GM12878 (cell line): ENCODE measurements at regions not wholly inside any gene's neighbourhood (a gene's known extent, or its start where the extent isn't known, plus 50 kb on each side); places are given as distances from the start of the nearest gene placed in this dataset.

Experiments
- ATAC-seq: fragments of 200-7000 bp; cut with Tn5 transposase; 3 replicates; pipeline ENCODE4 v1.9.1; 2020; ENCODE audit warnings: mild to moderate bottlenecking, moderate library complexity
- BruUV-seq: library from RNA; stranded (reverse); fragments of 400-500 nt; replicated peaks from 2 replicates; lab custom pipeline; 2021; lab: Mats Ljungman, UMichigan
- CTCF ChIA-PET: fragments of 300-600 bp; sonication (Branson Sonifier 250); formaldehyde crosslinking; extraction: SDS; loops from one replicate; lab custom pipeline; 2021; ENCODE audit warnings: inconsistent platforms; lab: Yijun Ruan, JAX
- POLR2A ChIA-PET: fragments of 350-600 bp; formaldehyde crosslinking; extraction: SDS; loops from one replicate; lab custom pipeline; 2021; ENCODE audit warnings: inconsistent platforms; lab: Charles Lee
- RAD21 ChIA-PET: fragments of 300-600 bp; sonication (Branson Sonifier 250); formaldehyde crosslinking; loops from one replicate; lab custom pipeline; 2023; ENCODE audit warnings: antibody characterized with exemption; ENCODE audit not compliant: unreplicated experiment; lab: Charles Lee
- SMC1A ChIA-PET: fragments of 300-600 bp; sonication (Branson Sonifier 250); formaldehyde crosslinking; loops from one replicate; lab custom pipeline; 2023; ENCODE audit not compliant: unreplicated experiment, uncharacterized antibody; lab: Charles Lee
- DNase-seq: peaks from one replicate; pipeline ENCODE4 v3.0.0-alpha.2; 2011; ENCODE audit warnings: low read depth, low spot score
- FAIRE-seq: peaks from 3 replicates; lab custom pipeline; 2011; peaks lifted over from hg19 to GRCh38; lab: Jason Lieb, UNC
- H2AFZ ChIP-seq: 2 replicates; pipeline ENCODE4 v1.6.0; 2011; ENCODE audit warnings: low read depth, low read length, control low read depth; ENCODE audit not compliant: control insufficient read depth
- H3K27ac ChIP-seq: 2 replicates; pipeline ENCODE4 v1.5.1; 2011; ENCODE audit warnings: control low read depth; ENCODE audit not compliant: control insufficient read depth, insufficient read depth
- H3K27me3 ChIP-seq, 2 experiments: replicated peaks in 1 of 2; 2 replicates each; pipeline versions ENCODE4 v1.6.0 to v1.6.1; 2011; ENCODE audit warnings: low read length in 1 of 2; ENCODE audit not compliant: control insufficient read depth in 2 of 2, insufficient read depth in 2 of 2
- H3K36me3 ChIP-seq, 2 experiments: 2 replicates each; pipeline ENCODE4 v1.5.1; 2011; ENCODE audit warnings: low read length in 1 of 2; ENCODE audit not compliant: control insufficient read depth in 2 of 2, insufficient read depth in 2 of 2
- H3K4me1 ChIP-seq: 2 replicates; pipeline ENCODE4 v1.6.1; 2011; ENCODE audit warnings: mild to moderate bottlenecking, low read length, moderate library complexity, mixed read lengths; ENCODE audit not compliant: control insufficient read depth, insufficient read depth
- H3K4me2 ChIP-seq: 2 replicates; pipeline ENCODE4 v1.6.0; 2011; ENCODE audit warnings: control low read depth; ENCODE audit not compliant: control insufficient read depth, insufficient read depth
- H3K4me3 ChIP-seq: fragments of 200-600 bp; sonication (generic); 2 replicates; pipeline ENCODE4 v1.5.1; 2016
- H3K79me2 ChIP-seq: 2 replicates; pipeline ENCODE4 v1.6.0; 2011; ENCODE audit warnings: low read length; ENCODE audit not compliant: control insufficient read depth, insufficient read depth
- H3K9ac ChIP-seq: 2 replicates; pipeline ENCODE4 v1.8.0; 2011; ENCODE audit warnings: low read length, control low read depth, mixed read lengths; ENCODE audit not compliant: control insufficient read depth, insufficient read depth
- H3K9me3 ChIP-seq: replicated peaks from 3 replicates; pipeline ENCODE4 v1.5.1; 2011; ENCODE audit warnings: mild to moderate bottlenecking, low read length; ENCODE audit not compliant: control insufficient read depth, insufficient read depth
- H4K20me1 ChIP-seq: 2 replicates; pipeline ENCODE4 v1.6.0; 2011; ENCODE audit not compliant: control insufficient read depth, insufficient read depth
- CREB1 ChIP-seq: IDR thresholded peaks from 2 replicates; pipeline ENCODE4 v1.6.1; 2012; ENCODE audit warnings: low read depth, mild to moderate bottlenecking, inconsistent platforms
- E2F8 ChIP-seq: fragments of 450-650 bp; IDR thresholded peaks from 2 replicates; pipeline ENCODE4 v1.6.1; 2018; ENCODE audit warnings: mild to moderate bottlenecking, low read depth, moderate library complexity; ENCODE audit not compliant: partially characterized antibody
- ELK1 ChIP-seq: IDR thresholded peaks from 2 replicates; pipeline ENCODE4 v1.6.1; 2012; ENCODE audit warnings: low read depth, low read length, improper control_type of control experiment
- ESRRA ChIP-seq: IDR thresholded peaks from 2 replicates; pipeline ENCODE4 v1.6.1; 2012; ENCODE audit warnings: mild to moderate bottlenecking, low read length, improper control_type of control experiment
- FOS ChIP-seq: IDR thresholded peaks from 3 replicates; pipeline ENCODE4 v1.6.1; 2011; ENCODE audit warnings: borderline replicate concordance; ENCODE audit not compliant: insufficient read length; ENCODE audit errors: extremely low read depth
- MYC ChIP-seq: IDR thresholded peaks from 2 replicates; pipeline ENCODE4 v1.6.1; 2011; ENCODE audit warnings: mild to moderate bottlenecking, low read length, moderate library complexity, inconsistent platforms; ENCODE audit not compliant: insufficient read depth, insufficient replicate concordance, insufficient read length, severe bottlenecking
- NFYB ChIP-seq: IDR thresholded peaks from 2 replicates; pipeline ENCODE4 v1.6.1; 2011; ENCODE audit warnings: low read depth, mild to moderate bottlenecking, low read length, improper control_type of control experiment, moderate library complexity; ENCODE audit not compliant: insufficient read depth
- PKNOX1 ChIP-seq: fragments of 450-650 bp; IDR thresholded peaks from 2 replicates; pipeline ENCODE4 v1.6.1; 2016; ENCODE audit warnings: mild to moderate bottlenecking
- POLR2AphosphoS5 ChIP-seq: IDR thresholded peaks from 2 replicates; pipeline ENCODE4 v1.6.1; 2011; ENCODE audit warnings: mild to moderate bottlenecking, low read length, inconsistent platforms
- RAD51 ChIP-seq: fragments of 450-650 bp; IDR thresholded peaks from 2 replicates; pipeline ENCODE4 v1.6.1; 2016; ENCODE audit warnings: moderate library complexity, mild to moderate bottlenecking, inconsistent platforms
- RFX5 ChIP-seq: IDR thresholded peaks from 2 replicates; pipeline ENCODE4 v1.6.1; 2011; ENCODE audit warnings: low read depth, low read length, improper control_type of control experiment
- RUNX3 ChIP-seq: IDR thresholded peaks from 2 replicates; pipeline ENCODE4 v1.6.1; 2012; ENCODE audit warnings: low read length, inconsistent platforms
- SIN3A ChIP-seq: IDR thresholded peaks from 2 replicates; pipeline ENCODE4 v1.6.1; 2012; ENCODE audit warnings: low read depth, low read length, improper control_type of control experiment
- SMAD1 ChIP-seq: fragments of 450-650 bp; IDR thresholded peaks from 2 replicates; pipeline ENCODE4 v1.6.1; 2018; ENCODE audit warnings: mild to moderate bottlenecking, low read depth; ENCODE audit not compliant: partially characterized antibody
- SMC3 ChIP-seq: IDR thresholded peaks from 2 replicates; pipeline ENCODE4 v1.6.1; 2011; ENCODE audit warnings: low read length, improper control_type of control experiment, borderline replicate concordance
- ZNF622 ChIP-seq: fragments of 450-650 bp; IDR thresholded peaks from 2 replicates; pipeline ENCODE4 v1.6.1; 2017; ENCODE audit warnings: mild to moderate bottlenecking, inconsistent platforms
- ZNF687 ChIP-seq: fragments of 450-650 bp; IDR thresholded peaks from 2 replicates; pipeline ENCODE4 v1.6.1; 2017; ENCODE audit warnings: mild to moderate bottlenecking, moderate library complexity
- ZZZ3 ChIP-seq: IDR thresholded peaks from 2 replicates; pipeline ENCODE4 v1.6.1; 2011; ENCODE audit warnings: low read depth; ENCODE audit not compliant: control insufficient read depth, insufficient read length
- in situ Hi-C: fragments of 300-500 bp; cut with MboI; formaldehyde crosslinking; loops from 9 replicates; pipeline ENCODE4 v1.14.3; 2018; ENCODE audit warnings: mixed read lengths
- intact Hi-C: fragments of 100-400 bp; cut with micrococcal nuclease; formaldehyde crosslinking; loops from one replicate; pipeline ENCODE4 v1.14.2; 2022; ENCODE audit not compliant: unreplicated experiment

- SMC1A ChIA-PET, result no interaction called here
- Histone ChIP-seq H3K9me3 (no peaks in the 10 kb centered on the region), H3K4me1 (no peaks in the 10 kb centered on the region), H3K36me3 (no peaks in the 10 kb centered on the region), H3K79me2 (no peaks in the 10 kb centered on the region), H3K4me2 (no peak overlapping the region), H3K27me3 (no peaks in the 10 kb centered on the region), H3K9ac (no peak overlapping the region), H3K4me3 (no peak overlapping the region), H2AFZ (no peak overlapping the region), H3K27ac (no peak overlapping the region), H4K20me1 (no peaks in the 10 kb centered on the region)
- RAD21 ChIA-PET, result no interaction called here
- CTCF ChIA-PET, result no interaction called here
- BruUV-seq, result no TSS peak
- FAIRE-seq (no peak), ATAC-seq (no peak), DNase-seq (no peak)
- in situ Hi-C loops (no loop called here), intact Hi-C loops (no loop called here)
- POLR2A ChIA-PET, result no interaction called here
- TF ChIP-seq NFYB (no peak), ZNF622 (no peak), ELK1 (no peak), E2F8 (no peak), POLR2AphosphoS5 (no peak), ESRRA (no peak), SMC3 (no peak), RFX5 (no peak), MYC (no peak), PKNOX1 (no peak), ZNF687 (no peak), ZZZ3 (no peak), SIN3A (no peak), FOS (no peak), RUNX3 (no peak), CREB1 (no peak), SMAD1 (no peak), RAD51 (no peak)
Measured at GRCh38 chr12:61676520-61676919, 583.7 kb upstream of the USP15 start.
